Colonic mucosa (tissue), 4 donors: ENCODE measurements at regions not wholly inside any gene's neighbourhood (a gene's known extent, or its start where the extent isn't known, plus 50 kb on each side); places are given as distances from the start of the nearest gene placed in this dataset.
A peak's percentile ranks its signal among the peaks of the same experiment; 100 is the strongest.

Experiments
- DNase-seq: peaks from one replicate; pipeline ENCODE4 v3.0.0-alpha.2; 2020
- H3K27ac ChIP-seq: fragments of 200-600 bp; one replicate; pipeline ENCODE4 v1.8.0; 2021
- H3K27me3 ChIP-seq: fragments of 200-600 bp; one replicate; pipeline ENCODE4 v1.8.0; 2021
- H3K36me3 ChIP-seq: fragments of 200-600 bp; one replicate; pipeline ENCODE4 v1.8.0; 2021
- H3K4me1 ChIP-seq: fragments of 200-600 bp; one replicate; pipeline ENCODE4 v1.8.0; 2021; ENCODE audit warnings: mild to moderate bottlenecking
- H3K4me3 ChIP-seq: fragments of 200-600 bp; one replicate; pipeline ENCODE4 v1.8.0; 2021
- H3K9ac ChIP-seq, 2 donors: one replicate each; pipeline ENCODE4 v1.7.0; 2013; ENCODE audit warnings: control low read depth in 2 of 2, low read depth in 2 of 2, low read length in 2 of 2
- H3K9me3 ChIP-seq: fragments of 200-600 bp; one replicate; pipeline ENCODE4 v1.8.0; 2021
- intact Hi-C: fragments of 100-400 bp; cut with DNase I; formaldehyde crosslinking; loops from one replicate; pipeline ENCODE4 v1.14.1; 2022
- TF ChIP-seq, protein P1 (sequence below): fragments of 200-600 bp; IDR thresholded peaks from one replicate; pipeline ENCODE4 v1.8.0; 2022; ENCODE audit warnings: antibody characterized with exemption, mild to moderate bottlenecking
- donor health status: healthy.
- donor health status: DM: no; HTN: no; CAD: no.
- donor health status: DM: no; HTN: no; CAD: no.

DNA sequence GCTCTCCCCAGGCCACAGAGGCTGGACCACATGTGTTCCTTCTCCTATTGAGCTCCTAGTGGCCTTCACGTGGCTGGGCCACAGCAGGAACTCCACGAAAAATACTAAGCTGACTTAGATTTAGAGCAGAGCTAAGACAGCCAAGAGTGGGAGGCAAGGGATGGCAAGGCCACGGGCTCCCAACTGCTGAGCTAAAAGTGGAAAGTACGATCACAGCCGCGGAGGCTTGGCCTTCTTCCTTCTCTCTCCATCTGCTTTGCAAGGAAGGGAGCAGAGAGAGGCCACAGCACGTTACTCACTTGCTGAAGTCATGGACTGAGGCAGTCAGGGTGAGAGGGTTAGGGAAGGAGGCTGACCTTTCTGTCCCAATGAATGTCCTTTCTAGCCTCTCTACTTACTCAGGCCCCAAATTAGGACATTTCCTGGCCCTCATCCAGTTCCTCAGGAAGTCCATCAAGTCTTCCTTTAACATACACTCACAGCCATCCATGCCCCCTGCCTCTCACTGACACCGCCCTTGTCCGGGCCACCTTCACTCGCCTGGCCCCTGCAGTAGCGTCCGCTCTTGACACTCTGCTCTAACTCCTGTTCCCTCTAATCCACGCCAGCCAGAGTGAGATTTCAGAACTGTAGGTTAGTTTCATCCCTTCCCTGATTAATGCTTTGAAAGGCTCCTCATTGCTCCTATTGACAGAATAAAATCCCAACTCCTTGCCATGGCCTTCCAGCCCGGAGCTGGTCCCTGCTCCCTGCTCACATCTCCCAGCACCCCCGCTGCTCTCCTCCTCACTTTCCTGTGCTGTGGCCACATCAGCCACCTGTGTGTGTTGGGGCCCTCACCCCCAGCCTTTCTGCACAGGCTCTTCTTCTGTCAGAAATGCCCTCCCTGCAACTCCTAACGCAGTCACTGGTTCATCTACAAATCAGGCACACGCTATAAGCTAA is 204.2 kb downstream of the CYP26B1 start:
- intact Hi-C loops, result no loop called here
- TF ChIP-seq, protein P1, sequence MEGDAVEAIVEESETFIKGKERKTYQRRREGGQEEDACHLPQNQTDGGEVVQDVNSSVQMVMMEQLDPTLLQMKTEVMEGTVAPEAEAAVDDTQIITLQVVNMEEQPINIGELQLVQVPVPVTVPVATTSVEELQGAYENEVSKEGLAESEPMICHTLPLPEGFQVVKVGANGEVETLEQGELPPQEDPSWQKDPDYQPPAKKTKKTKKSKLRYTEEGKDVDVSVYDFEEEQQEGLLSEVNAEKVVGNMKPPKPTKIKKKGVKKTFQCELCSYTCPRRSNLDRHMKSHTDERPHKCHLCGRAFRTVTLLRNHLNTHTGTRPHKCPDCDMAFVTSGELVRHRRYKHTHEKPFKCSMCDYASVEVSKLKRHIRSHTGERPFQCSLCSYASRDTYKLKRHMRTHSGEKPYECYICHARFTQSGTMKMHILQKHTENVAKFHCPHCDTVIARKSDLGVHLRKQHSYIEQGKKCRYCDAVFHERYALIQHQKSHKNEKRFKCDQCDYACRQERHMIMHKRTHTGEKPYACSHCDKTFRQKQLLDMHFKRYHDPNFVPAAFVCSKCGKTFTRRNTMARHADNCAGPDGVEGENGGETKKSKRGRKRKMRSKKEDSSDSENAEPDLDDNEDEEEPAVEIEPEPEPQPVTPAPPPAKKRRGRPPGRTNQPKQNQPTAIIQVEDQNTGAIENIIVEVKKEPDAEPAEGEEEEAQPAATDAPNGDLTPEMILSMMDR, result no peak

DNA sequence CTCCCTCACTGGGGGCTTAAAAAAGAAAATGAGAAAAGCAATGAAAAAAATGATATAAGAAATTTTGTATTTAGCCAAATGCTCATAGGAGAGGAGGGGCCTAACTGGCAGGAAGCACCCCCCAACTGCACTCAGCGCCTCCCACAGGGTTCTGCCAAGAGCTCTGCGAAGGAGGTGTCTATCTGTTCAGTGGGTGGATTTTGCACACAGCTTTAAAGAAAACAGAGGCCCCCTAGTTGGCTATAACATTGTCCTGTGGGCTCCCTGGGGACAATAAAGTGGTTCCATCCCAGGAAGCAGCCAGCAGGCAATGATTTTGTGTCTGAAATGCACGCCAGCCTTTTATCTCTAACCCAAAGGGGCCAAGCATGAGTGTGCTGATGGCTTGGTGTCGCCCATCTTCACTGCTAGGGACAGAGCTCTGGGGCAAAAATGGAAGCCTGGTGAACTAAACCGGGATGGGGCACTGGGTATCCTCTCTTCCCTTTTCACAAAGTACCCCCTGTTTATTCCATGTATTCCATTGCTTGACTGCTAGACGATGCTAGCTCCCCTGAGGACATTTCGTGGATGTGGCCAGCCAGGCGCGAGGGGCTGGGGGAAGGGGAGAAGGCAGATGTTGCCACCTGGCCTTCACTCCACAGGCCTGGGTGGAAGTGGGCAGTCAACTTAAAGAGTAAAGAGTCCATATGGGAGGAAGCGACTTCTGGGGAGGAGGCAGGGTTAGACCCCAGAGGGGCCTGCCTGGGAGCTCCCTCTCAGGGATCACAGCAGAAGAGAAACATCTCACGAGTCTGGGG is 205.7 kb downstream of the CYP26B1 start:
- Histone ChIP-seq H3K4me1 (no peaks in the 10 kb centered on the region), H3K9ac (no peak overlapping the region), H3K9me3 (no peaks in the 10 kb centered on the region), H3K4me3 (no peak overlapping the region), H3K36me3 (no peaks in the 10 kb centered on the region), H3K27me3 (no peaks in the 10 kb centered on the region), H3K27ac (no peak overlapping the region)
- DNase-seq, result no peak
- TF ChIP-seq, protein P1, result no peak
- intact Hi-C loops, result no loop called here

More for the DNA sequence above, 204.2 kb downstream of the CYP26B1 start:
- H3K4me1 ChIP-seq, result no peaks in the 10 kb centered on the region
- H3K4me3 ChIP-seq, result no peak overlapping the region
- H3K27ac ChIP-seq, result no peak overlapping the region
- no peaks in the 10 kb centered on the region for H3K27me3 ChIP-seq
- no peaks in the 10 kb centered on the region for H3K9me3 ChIP-seq
- no peak overlapping the region for H3K9ac ChIP-seq
- no peaks in the 10 kb centered on the region for H3K36me3 ChIP-seq
- DNase-seq, result no peak

DNA sequence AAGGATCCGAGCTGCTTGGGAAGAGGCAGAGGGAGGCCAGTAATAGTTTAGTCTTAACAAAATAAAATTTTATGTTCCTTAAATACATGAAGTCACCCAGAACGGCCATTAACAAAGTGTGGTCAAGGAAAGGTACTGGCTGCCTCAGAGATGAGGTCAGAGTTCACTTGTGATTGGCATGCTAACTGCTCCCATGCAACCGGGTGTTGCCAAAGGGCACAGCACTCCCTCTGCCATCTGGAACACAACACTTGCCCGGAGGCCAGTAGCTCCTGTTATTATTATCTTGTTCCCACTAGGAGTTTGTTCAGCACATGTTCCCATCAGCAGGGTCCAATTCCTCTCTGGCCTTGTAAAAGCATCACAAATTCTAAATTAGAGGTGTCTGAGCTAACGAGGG is 207.0 kb downstream of the CYP26B1 start:
- no peaks in the 10 kb centered on the region for H3K9me3 ChIP-seq
- H3K9ac ChIP-seq, result no peak overlapping the region
- no peaks in the 10 kb centered on the region for H3K27me3 ChIP-seq
- H3K4me3 ChIP-seq, result no peak overlapping the region
- no peak overlapping the region for H3K27ac ChIP-seq
- no peaks in the 10 kb centered on the region for H3K4me1 ChIP-seq
- peak; percentile 35 for DNase-seq
- no peaks in the 10 kb centered on the region for H3K36me3 ChIP-seq
- intact Hi-C loops, result no loop called here
- TF ChIP-seq, protein P1, result no peak

DNA sequence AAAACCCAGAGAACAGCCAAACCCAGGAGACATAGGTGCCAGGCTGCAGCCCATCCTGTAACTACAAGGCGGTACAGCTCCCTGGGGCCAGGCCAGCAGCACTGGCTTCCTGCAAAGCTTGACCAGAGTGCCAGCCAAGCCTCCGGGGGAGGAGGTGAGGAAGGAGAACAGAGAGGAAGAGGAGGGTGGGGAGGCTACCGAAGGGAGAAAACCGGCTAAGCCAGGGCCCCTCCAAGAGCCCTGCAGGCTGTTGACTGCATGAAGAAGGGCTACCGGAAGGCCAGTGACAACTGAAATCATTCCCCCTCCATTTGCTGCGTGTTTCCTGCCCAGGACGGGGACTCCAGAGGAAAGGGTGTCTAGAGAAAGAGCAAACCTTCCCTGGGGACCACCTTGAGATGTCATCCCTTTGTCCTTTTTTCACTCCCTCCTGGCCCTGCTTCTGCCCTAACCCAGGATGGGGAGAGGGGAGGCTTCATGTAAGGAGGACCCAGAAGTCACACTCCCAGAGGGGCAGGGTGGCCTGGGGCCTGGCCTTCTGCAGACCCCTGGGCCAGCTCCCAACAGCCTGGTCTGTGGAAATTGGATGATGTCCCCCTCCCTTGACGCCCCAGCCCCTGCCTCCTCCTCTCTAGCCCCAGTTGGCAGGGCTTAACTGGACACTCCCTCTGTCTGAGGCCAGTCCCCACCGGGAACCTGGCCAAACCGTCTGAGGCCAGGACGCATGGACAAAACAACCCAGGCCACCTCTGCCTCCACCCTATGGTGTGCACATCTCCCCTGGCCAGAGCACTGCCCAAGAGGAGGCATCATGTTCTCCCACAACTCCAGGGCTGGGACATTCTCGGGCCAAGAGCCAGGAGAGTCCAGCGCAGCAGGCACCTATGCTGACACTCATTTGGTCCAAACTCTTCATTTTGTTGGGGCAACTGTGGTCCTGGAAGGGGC is 207.8 kb downstream of the CYP26B1 start:
- intact Hi-C loops, result no loop called here
- no peak overlapping the region for H3K27ac ChIP-seq
- no peak overlapping the region for H3K9ac ChIP-seq
- no peak overlapping the region for H3K4me3 ChIP-seq
- H3K4me1 ChIP-seq, result no peaks in the 10 kb centered on the region
- no peaks in the 10 kb centered on the region for H3K9me3 ChIP-seq
- TF ChIP-seq, protein P1, result no peak
- no peaks in the 10 kb centered on the region for H3K36me3 ChIP-seq
- H3K27me3 ChIP-seq, result no peaks in the 10 kb centered on the region
- peak; percentile 18 for DNase-seq
